ENCODE measurements at regions not wholly inside any gene's neighbourhood (a gene's known extent, or its start where the extent isn't known, plus 50 kb on each side); places are given as distances from the start of the nearest gene placed in this dataset.

- no peak for DNase-seq
These were observed 460.0 kb downstream of the CNTN6 start for GRCh38 chr3:1552831-1553230.

- no peak for DNase-seq
These were observed 468.6 kb downstream of the CNTN6 start for GRCh38 chr3:1561427-1561826.

- DNase-seq = no peak
These were observed 478.9 kb downstream of the CNTN6 start for GRCh38 chr3:1571736-1572135.

GRCh38 chr3:1576047-1576446, 483.2 kb downstream of the CNTN6 start:
- no peak for DNase-seq

- no peak for DNase-seq
These were observed 485.4 kb downstream of the CNTN6 start for GRCh38 chr3:1578124-1578806.

- DNase-seq = no peak
These were observed 490.2 kb downstream of the CNTN6 start for GRCh38 chr3:1583044-1583443.

- no peak for DNase-seq
These were observed 494.6 kb downstream of the CNTN6 start for GRCh38 chr3:1587426-1587825.

- DNase-seq = peak; percentile 4
These were observed 498.7 kb downstream of the CNTN6 start for GRCh38 chr3:1591327-1592028.

- DNase-seq = no peak
These were observed 502.1 kb downstream of the CNTN6 start for GRCh38 chr3:1594940-1595339.

GRCh38 chr3:1600206-1600605, 498.5 kb upstream of the CNTN4 start:
- no peak for DNase-seq

GRCh38 chr3:1600700-1601418, 497.8 kb upstream of the CNTN4 start:
- DNase-seq = no peak

GRCh38 chr3:1609416-1609815, 489.2 kb upstream of the CNTN4 start:
- no peak for DNase-seq

GRCh38 chr3:1611824-1612223, 486.8 kb upstream of the CNTN4 start:
- DNase-seq = no peak

GRCh38 chr3:1613962-1614361, 484.7 kb upstream of the CNTN4 start:
- no peak for DNase-seq

GRCh38 chr3:1616744-1617143, 481.9 kb upstream of the CNTN4 start:
- no peak for DNase-seq

- DNase-seq = no peak
These were observed 474.8 kb upstream of the CNTN4 start for GRCh38 chr3:1623896-1624295.

- no peak for DNase-seq
These were observed 466.5 kb upstream of the CNTN4 start for GRCh38 chr3:1632128-1632527.

GRCh38 chr3:1661839-1662238, 436.8 kb upstream of the CNTN4 start:
- DNase-seq = no peak

- DNase-seq = no peak
These were observed 434.4 kb upstream of the CNTN4 start for GRCh38 chr3:1664266-1664665.

GRCh38 chr3:1666865-1667264, 431.8 kb upstream of the CNTN4 start:
- no peak for DNase-seq

GRCh38 chr3:1677576-1678156, 421.0 kb upstream of the CNTN4 start:
- no peak for DNase-seq

- no peak for DNase-seq
These were observed 406.2 kb upstream of the CNTN4 start for GRCh38 chr3:1692428-1692827.

- DNase-seq = no peak
These were observed 405.5 kb upstream of the CNTN4 start for GRCh38 chr3:1693145-1693544.
